BE2C (cell line): ENCODE measurements at regions not wholly inside any gene's neighbourhood (a gene's known extent, or its start where the extent isn't known, plus 50 kb on each side); places are given as distances from the start of the nearest gene placed in this dataset.
"Not testable (repeated sequence)": the region's sequence is repeated elsewhere in the genome, so short reads cannot be mapped to it uniquely, and the experiment has no call there.

Experiments used
- DNase-seq: peaks from one replicate; pipeline ENCODE4 v3.0.0-alpha.2; 2020
- H3K27me3 ChIP-seq: fragments of 250-450 bp; sonication (Bioruptor Pico); 2 replicates; pipeline ENCODE4 v1.5.1; 2020; ENCODE audit warnings: mild to moderate bottlenecking
- H3K36me3 ChIP-seq: fragments of 250-450 bp; sonication (Bioruptor Pico); 2 replicates; pipeline ENCODE4 v1.5.1; 2020; ENCODE audit warnings: mild to moderate bottlenecking
- H3K4me1 ChIP-seq: fragments of 250-450 bp; sonication (Bioruptor Pico); 2 replicates; pipeline ENCODE4 v1.5.1; 2020
- H3K4me3 ChIP-seq: 2 replicates; pipeline ENCODE4 v1.5.1; 2011; ENCODE audit warnings: low read depth, low read length
- H3K9me3 ChIP-seq: fragments of 250-450 bp; sonication (Bioruptor Pico); 2 replicates; pipeline ENCODE4 v1.5.1; 2020
- TF ChIP-seq, protein P1 (sequence below): IDR thresholded peaks from 2 replicates; pipeline ENCODE4 v1.5.1; 2012; ENCODE audit warnings: mild to moderate bottlenecking, low read depth, low read length

DNA sequence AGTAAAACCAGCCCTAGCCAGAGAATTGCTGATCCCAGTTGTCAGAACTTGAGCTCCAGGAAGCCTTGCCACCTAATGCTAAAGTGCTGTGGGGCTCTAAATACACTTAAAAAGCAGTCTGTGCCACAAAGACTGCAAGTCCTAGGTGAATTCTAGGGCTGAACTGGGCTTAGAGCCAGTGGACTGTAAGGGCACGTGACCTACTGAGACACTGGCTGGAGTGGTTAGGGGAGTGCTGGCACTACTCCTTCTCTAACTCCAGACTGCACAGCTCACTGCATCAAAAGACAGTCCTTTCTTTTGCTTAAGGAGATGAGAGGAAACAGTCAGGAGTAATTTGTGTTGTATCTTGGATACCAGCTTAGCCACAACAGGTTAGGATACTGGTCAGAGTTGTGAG lies 1240.2 kb downstream of the FAM133A start:
- no peaks in the 10 kb centered on the region for H3K27me3 ChIP-seq
- no peak overlapping the region for H3K4me3 ChIP-seq
- TF ChIP-seq, protein P1, sequence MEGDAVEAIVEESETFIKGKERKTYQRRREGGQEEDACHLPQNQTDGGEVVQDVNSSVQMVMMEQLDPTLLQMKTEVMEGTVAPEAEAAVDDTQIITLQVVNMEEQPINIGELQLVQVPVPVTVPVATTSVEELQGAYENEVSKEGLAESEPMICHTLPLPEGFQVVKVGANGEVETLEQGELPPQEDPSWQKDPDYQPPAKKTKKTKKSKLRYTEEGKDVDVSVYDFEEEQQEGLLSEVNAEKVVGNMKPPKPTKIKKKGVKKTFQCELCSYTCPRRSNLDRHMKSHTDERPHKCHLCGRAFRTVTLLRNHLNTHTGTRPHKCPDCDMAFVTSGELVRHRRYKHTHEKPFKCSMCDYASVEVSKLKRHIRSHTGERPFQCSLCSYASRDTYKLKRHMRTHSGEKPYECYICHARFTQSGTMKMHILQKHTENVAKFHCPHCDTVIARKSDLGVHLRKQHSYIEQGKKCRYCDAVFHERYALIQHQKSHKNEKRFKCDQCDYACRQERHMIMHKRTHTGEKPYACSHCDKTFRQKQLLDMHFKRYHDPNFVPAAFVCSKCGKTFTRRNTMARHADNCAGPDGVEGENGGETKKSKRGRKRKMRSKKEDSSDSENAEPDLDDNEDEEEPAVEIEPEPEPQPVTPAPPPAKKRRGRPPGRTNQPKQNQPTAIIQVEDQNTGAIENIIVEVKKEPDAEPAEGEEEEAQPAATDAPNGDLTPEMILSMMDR: no peak
- DNase-seq: peak; percentile 17
- H3K9me3 ChIP-seq: no peaks in the 10 kb centered on the region
- peaks cover 7% of the 10 kb centered on the region for H3K4me1 ChIP-seq
- H3K36me3 ChIP-seq: no peaks in the 10 kb centered on the region

DNA sequence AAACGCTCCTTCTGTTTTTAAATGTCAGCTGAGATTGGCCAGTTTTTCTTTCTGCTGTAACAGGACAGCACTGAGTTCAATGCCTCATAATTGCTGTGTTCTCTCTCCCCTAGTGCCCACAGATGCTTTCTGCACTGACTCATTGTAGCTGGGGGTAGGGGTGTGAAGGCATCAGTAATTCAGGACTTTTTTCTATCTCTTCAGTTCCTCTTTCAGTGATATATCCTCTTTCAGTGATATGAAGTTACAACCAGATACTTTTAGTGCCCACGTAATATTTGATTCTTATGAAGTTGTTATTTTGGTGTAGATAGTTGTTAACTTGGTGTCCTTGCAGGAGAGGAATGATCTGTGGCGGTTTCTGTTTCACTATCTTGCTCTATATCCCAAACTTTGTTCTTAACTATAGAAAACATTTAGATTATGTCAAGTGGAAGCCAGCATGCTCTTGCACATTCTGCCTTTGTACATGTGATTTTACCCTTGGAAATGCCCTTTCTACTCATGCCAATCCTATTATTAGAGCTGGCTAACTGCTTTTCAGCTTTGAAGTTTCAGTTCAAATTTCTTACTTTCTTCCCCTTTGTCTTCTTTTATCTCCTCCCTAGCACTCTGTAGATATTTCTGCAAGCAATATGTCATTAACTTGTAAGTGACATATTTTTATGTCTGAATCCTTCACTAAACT lies 1258.4 kb downstream of the FAM133A start:
- no peak for DNase-seq
- H3K27me3 ChIP-seq: no peaks in the 10 kb centered on the region
- no peaks in the 10 kb centered on the region for H3K36me3 ChIP-seq
- TF ChIP-seq, protein P1: no peak
- H3K4me3 ChIP-seq: no peak overlapping the region
- H3K4me1 ChIP-seq: no peaks in the 10 kb centered on the region
- H3K9me3 ChIP-seq: no peaks in the 10 kb centered on the region

DNA sequence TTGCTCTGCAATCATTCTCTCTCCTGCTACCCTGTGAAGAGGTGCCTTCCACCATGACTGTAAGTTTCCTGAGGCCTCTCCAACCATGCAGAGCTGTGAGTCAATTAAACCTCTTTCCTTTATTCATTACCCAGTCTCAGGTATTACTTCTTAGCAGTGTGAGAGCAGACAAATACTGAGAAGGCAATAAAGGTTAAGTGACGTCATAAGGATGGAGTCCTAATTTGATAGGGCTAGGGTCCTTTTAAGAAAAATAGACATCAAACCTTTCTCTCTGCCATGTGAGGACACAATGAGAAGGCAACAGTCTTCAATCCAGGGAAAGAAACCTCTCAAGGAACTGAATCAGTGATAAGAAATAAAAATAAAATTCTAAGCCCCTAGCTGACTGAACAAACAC lies 1262.7 kb downstream of the FAM133A start:
- Histone ChIP-seq H3K9me3 (no peaks in the 10 kb centered on the region), H3K4me3 (no peak overlapping the region), H3K36me3 (no peaks in the 10 kb centered on the region), H3K27me3 (no peaks in the 10 kb centered on the region), H3K4me1 (no peaks in the 10 kb centered on the region)
- DNase-seq: no peak
- TF ChIP-seq, protein P1: no peak

DNA sequence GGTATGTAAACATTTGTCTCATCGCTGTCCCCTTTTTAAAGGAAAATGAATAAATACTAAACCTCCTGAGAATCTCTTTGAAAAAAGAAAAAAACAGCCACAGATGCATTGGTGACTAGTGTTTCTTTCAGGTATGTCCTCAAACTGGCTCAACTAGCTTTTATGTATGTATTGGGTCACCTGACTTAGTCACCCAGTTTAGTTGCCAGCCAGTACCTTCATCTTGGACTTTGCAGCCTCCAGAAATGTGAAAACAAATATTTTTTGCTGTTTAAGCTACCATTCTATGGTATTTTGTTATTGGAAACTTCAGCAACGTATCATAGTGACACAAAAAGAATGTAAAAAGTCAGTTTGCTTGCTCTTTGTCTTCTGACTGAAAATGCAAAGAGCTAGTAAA lies 1263.5 kb downstream of the FAM133A start:
- H3K36me3 ChIP-seq: no peaks in the 10 kb centered on the region
- no peak for DNase-seq
- H3K4me1 ChIP-seq: no peaks in the 10 kb centered on the region
- TF ChIP-seq, protein P1: no peak
- H3K9me3 ChIP-seq: no peaks in the 10 kb centered on the region
- H3K4me3 ChIP-seq: no peak overlapping the region
- no peaks in the 10 kb centered on the region for H3K27me3 ChIP-seq

DNA sequence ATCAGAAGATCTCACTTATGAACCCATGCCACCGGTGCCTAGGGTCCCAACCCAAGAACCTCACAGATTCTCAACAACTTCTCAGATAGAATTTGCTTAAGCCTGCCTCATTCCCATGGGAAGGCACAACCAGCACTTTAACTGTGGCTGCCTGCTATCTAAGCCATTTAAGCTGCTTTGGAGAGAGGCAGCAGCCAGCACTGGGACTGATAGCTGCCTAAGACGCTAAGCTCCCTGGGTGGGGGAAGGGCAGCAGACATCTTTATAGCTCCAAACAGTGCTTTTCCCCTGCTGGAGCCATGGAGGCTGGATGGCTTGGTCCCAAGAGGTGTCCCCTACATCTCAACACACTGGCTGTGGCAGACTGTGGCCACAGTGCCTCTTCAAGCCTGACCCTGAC lies 1268.6 kb downstream of the FAM133A start:
- Histone ChIP-seq H3K4me1 (no peaks in the 10 kb centered on the region), H3K27me3 (no peaks in the 10 kb centered on the region), H3K4me3 (no peak overlapping the region), H3K9me3 (no peaks in the 10 kb centered on the region), H3K36me3 (no peaks in the 10 kb centered on the region)
- DNase-seq: no peak
- TF ChIP-seq, protein P1: no peak

DNA sequence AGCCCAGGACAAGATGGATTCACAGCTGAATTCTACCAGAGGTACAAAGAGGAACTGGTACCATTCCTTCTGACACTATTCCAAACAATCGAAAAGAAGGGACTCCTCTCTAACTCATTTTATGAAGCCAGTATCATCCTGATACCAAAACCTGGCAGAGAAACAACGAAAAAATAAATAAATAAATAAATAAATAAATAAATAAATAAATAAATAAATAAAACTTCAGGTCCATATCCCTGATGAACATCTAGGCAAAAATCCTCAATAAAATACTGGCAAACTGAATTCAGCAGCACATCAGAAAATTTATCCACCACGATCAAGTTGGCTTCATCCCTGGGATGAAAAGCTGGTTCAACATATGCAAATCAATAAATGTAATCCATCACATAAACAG lies 1272.1 kb downstream of the FAM133A start:
- not testable (repeated sequence) for H3K4me1 ChIP-seq, H3K27me3 ChIP-seq, H3K4me3 ChIP-seq, H3K9me3 ChIP-seq, DNase-seq, H3K36me3 ChIP-seq
